ENCODE measurements at regions not wholly inside any gene's neighbourhood (a gene's known extent, or its start where the extent isn't known, plus 50 kb on each side); places are given as distances from the start of the nearest gene placed in this dataset.

GRCh38 chr6:165751486-165751885 lies 88.4 kb upstream of the PDE10A start:
- no peak overlapping the region for H2AFZ ChIP-seq (ENCODE audit: insufficient read depth, low read depth, low read length, poor library complexity, severe bottlenecking)
- H3K9me3 ChIP-seq (ENCODE audit: control extremely low read depth in 1 of 3, control insufficient read depth in 2 of 3, insufficient read depth in 1 of 3, low read length in 2 of 3) = no peaks in the 10 kb centered on the region
- H3K27ac ChIP-seq (ENCODE audit: low read length in 2 of 2) = no peak overlapping the region
- no peak for DNase-seq
- H3K4me2 ChIP-seq (replicated peaks; ENCODE audit: low read depth, low read length, poor library complexity, severe bottlenecking) = no peak overlapping the region
- CTCF ChIA-PET = no interaction called here
- H3K79me2 ChIP-seq (ENCODE audit: control insufficient read depth, insufficient read depth, low read length) = no peaks in the 10 kb centered on the region
- no peaks in the 10 kb centered on the region for H3K36me3 ChIP-seq (replicated peaks in 1 of 2; ENCODE audit: control extremely low read depth in 1 of 2, control insufficient read depth in 1 of 2, extremely low read depth in 1 of 2, insufficient read depth in 2 of 2, low read length in 1 of 2)
- Mint-ChIP-seq H3K4me1 (no peaks in the 10 kb centered on the region), H3K27me3 (peaks cover 7% of the 10 kb centered on the region), H3K27ac (no peak overlapping the region), H3K4me3 (no peak overlapping the region), H3K9me3 (ENCODE audit: insufficient read depth) (peaks cover 4% of the 10 kb centered on the region)
- no peaks in the 10 kb centered on the region for H3K4me1 ChIP-seq (ENCODE audit: control insufficient read depth in 2 of 2, insufficient read depth in 2 of 2, low read length in 2 of 2)
- no peaks in the 10 kb centered on the region for H3K27me3 ChIP-seq (replicated peaks in 1 of 4; ENCODE audit: control extremely low read depth in 1 of 4, control insufficient read depth in 3 of 4, insufficient read depth in 4 of 4, low read length in 3 of 4)
- intact Hi-C loops (cut with micrococcal nuclease) = no loop called here
- no peak overlapping the region for H3K9ac ChIP-seq (ENCODE audit: low read length)
- no peak for ATAC-seq (ENCODE audit: low read depth)
- no peak for TF ChIP-seq EZH2 (IDR thresholded peaks at IDR 0.05; ENCODE audit: borderline replicate concordance, insufficient read depth, low read depth, low read length, poor library complexity, severe bottlenecking)
- TF ChIP-seq, protein P1, sequence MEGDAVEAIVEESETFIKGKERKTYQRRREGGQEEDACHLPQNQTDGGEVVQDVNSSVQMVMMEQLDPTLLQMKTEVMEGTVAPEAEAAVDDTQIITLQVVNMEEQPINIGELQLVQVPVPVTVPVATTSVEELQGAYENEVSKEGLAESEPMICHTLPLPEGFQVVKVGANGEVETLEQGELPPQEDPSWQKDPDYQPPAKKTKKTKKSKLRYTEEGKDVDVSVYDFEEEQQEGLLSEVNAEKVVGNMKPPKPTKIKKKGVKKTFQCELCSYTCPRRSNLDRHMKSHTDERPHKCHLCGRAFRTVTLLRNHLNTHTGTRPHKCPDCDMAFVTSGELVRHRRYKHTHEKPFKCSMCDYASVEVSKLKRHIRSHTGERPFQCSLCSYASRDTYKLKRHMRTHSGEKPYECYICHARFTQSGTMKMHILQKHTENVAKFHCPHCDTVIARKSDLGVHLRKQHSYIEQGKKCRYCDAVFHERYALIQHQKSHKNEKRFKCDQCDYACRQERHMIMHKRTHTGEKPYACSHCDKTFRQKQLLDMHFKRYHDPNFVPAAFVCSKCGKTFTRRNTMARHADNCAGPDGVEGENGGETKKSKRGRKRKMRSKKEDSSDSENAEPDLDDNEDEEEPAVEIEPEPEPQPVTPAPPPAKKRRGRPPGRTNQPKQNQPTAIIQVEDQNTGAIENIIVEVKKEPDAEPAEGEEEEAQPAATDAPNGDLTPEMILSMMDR (IDR thresholded peaks at IDR 0.05) = no peak
- WGBS (ENCODE audit: insufficient coverage) = 92% methylated on average over 6 of the region's 7 CpGs
- POLR2A ChIA-PET = no interaction called here
- no peak overlapping the region for H3K4me3 ChIP-seq (ENCODE audit: control extremely low read depth in 1 of 5, extremely low read depth in 1 of 5, insufficient read depth in 1 of 5, low read depth in 2 of 5, low read length in 4 of 5)
- no peaks in the 10 kb centered on the region for H4K20me1 ChIP-seq (ENCODE audit: control insufficient read depth, insufficient read depth, low read length, poor library complexity, severe bottlenecking)

DNA sequence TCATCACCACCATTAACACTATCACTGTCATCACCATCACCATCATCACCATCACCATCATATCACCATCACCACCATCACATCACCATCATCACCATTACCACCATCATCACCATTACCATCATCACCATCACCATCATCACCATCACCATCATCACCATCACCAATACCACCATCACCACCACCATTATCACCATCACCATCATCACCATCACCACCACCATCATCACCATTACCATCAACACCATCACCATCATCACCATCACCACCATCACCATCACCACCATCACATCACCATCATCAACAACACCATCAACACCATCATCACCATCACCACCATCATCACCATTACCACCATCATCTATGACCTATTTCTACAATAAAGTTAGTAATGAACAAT lies 86.1 kb upstream of the PDE10A start:
- intact Hi-C loops (cut with micrococcal nuclease) = no loop called here
- Mint-ChIP-seq H3K4me1 (no peaks in the 10 kb centered on the region), H3K9me3 (ENCODE audit: insufficient read depth) (peaks cover 4% of the 10 kb centered on the region), H3K4me3 (no peak overlapping the region), H3K27ac (no peak overlapping the region), H3K27me3 (no peaks in the 10 kb centered on the region)
- Histone ChIP-seq H2AFZ (ENCODE audit: insufficient read depth, low read depth, low read length, poor library complexity, severe bottlenecking) (no peak overlapping the region), H3K79me2 (ENCODE audit: control insufficient read depth, insufficient read depth, low read length) (no peaks in the 10 kb centered on the region), H3K4me3 (ENCODE audit: control extremely low read depth in 1 of 5, extremely low read depth in 1 of 5, insufficient read depth in 1 of 5, low read depth in 2 of 5, low read length in 4 of 5) (no peak overlapping the region), H3K27ac (ENCODE audit: low read length in 2 of 2) (no peak overlapping the region), H3K4me1 (ENCODE audit: control insufficient read depth in 2 of 2, insufficient read depth in 2 of 2, low read length in 2 of 2) (no peaks in the 10 kb centered on the region), H3K4me2 (replicated peaks; ENCODE audit: low read depth, low read length, poor library complexity, severe bottlenecking) (no peak overlapping the region), H3K36me3 (replicated peaks in 1 of 2; ENCODE audit: control extremely low read depth in 1 of 2, control insufficient read depth in 1 of 2, extremely low read depth in 1 of 2, insufficient read depth in 2 of 2, low read length in 1 of 2) (no peaks in the 10 kb centered on the region), H4K20me1 (ENCODE audit: control insufficient read depth, insufficient read depth, low read length, poor library complexity, severe bottlenecking) (no peaks in the 10 kb centered on the region), H3K9me3 (ENCODE audit: control extremely low read depth in 1 of 3, control insufficient read depth in 2 of 3, insufficient read depth in 1 of 3, low read length in 2 of 3) (no peaks in the 10 kb centered on the region), H3K27me3 (replicated peaks in 1 of 4; ENCODE audit: control extremely low read depth in 1 of 4, control insufficient read depth in 3 of 4, insufficient read depth in 4 of 4, low read length in 3 of 4) (no peaks in the 10 kb centered on the region), H3K9ac (ENCODE audit: low read length) (no peak overlapping the region)
- no peak for ATAC-seq (ENCODE audit: low read depth)
- no peak for DNase-seq
- POLR2A ChIA-PET = no interaction called here
- TF ChIP-seq, protein P1 (IDR thresholded peaks at IDR 0.05) = no peak
- TF ChIP-seq EZH2 (IDR thresholded peaks at IDR 0.05; ENCODE audit: borderline replicate concordance, insufficient read depth, low read depth, low read length, poor library complexity, severe bottlenecking) = no peak
- CTCF ChIA-PET = no interaction called here

Data from B cell (primary cell).